GM18909 (cell line): ENCODE measurements at regions not wholly inside any gene's neighbourhood (a gene's known extent, or its start where the extent isn't known, plus 50 kb on each side); places are given as distances from the start of the nearest gene placed in this dataset.
"Not testable (repeated sequence)": the region's sequence is repeated elsewhere in the genome, so short reads cannot be mapped to it uniquely, and the experiment has no call there.

ENCODE experiments used
- ATAC-seq: cut with Tn5 transposase; IDR thresholded peaks from one replicate; pipeline ENCODE4 v1.9.1; 2021; ENCODE audit warnings: mild to moderate bottlenecking; ENCODE audit not compliant: unreplicated experiment, poor library complexity

DNA sequence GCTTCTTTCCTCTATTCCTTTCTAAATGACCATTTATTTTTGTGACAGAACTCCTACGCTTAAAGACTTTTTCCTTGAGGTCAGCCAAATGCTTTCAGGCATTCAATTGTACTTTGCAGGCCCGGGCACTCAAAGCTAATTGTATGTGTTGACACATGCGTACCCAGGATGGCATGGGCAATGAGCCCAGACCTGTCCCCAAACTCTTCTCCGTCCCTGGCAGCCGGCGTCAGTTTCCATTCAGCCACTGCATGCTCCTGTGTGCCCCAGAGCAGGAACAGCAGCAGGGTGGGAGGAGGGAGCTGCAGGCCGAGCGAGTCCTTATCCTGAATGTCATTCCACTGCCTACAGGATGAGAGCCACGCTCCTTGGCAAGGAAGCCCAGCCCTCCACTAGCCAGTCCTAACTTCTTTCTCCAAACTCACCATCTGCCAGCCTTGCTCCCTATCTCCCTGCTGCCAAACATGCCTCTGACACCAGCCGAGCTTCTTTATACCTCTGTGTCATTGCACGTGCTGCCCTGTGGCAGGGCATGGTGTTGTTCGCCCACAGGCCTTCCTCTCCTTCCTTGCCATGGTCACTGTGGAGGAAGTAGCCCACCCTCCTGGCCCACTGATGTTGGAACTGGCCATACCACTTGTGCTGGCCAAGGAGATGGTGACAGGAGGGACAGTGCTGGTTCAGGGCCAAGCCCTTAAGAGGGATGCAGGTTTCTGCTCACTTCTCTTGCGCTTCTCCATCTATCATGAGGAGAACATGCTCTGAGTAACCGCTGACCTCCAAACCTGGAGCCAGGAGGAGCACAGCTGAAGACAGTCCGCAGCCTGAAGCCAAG, 116.9 kb upstream of the FHL2 start:
- no peak for ATAC-seq

GRCh38 chr2:105514576-105514975, 115.7 kb upstream of the FHL2 start:
- no peak for ATAC-seq

DNA sequence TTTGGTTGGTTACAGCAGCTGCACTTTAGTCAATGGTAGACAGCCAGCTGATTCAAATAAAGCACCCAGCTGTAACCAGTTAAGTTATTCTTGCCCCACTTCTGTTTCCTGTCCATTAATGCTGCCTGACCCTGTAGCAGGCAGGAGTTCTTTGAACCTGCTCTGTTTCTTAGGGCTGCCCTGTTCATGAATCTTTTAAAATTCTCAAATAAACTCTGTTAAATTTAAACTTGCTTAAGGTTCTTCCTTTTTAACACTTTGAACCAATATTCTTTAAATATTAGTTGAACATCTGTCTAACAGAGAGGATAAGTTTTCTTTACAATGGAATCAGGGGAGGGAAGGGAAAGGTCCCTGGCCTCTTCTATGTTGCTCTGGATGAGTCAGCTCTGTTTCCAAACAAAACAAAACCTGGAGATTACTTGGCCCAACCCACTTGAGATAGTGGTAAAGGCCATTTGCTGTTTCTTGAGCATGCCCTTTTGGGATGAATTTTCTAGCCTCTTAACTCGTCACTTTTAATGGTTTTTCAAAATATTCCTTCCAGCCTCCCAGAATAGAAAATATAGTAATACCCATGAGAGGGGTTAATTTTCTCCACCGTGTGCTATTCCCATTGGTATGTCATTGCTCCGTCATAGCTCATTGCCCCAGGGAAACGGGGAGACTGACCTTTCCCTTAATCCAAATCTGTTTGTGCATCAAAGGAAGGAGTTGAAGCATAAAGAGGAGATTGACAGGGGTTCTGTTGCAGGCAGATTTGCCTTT, 112.1 kb upstream of the FHL2 start:
- ATAC-seq, result no peak

DNA sequence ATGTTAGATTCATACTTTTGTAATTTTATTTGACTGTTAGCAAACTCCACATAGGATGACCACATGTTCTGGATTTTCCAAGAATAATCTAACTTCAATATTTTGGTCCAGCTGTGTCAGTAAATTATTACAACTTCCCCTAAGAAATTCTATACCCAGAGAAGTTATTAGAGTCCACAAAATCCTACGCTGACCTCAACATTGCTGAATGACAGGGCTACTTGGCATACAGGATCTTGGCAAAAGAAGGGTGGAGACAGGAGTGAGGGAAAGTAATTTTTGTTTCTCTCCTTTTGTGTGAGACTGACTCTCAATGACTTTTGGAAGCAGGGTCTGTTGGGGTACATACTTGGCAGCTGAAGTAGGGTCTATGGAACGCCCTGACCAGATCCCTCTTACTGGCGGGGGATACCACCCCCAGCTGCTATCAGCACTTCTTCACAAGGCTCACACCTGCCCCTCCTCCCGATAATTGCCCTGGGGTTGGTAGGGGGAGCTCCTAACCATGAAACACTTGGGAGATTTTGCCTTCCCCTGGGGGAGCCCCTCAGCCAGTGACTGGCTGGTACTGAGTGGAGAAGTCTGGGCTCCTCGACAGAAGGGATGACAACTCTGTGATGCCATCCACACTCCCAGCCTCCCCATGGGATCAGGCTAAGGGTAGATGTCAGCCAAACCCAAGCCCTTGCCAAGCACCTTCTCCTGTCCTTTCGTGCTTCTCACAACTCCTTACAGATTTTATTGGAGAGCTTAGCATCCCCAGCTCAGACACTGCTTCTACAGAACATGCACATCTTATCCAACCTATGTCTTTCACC, 110.6 kb upstream of the FHL2 start:
- ATAC-seq, result no peak

DNA sequence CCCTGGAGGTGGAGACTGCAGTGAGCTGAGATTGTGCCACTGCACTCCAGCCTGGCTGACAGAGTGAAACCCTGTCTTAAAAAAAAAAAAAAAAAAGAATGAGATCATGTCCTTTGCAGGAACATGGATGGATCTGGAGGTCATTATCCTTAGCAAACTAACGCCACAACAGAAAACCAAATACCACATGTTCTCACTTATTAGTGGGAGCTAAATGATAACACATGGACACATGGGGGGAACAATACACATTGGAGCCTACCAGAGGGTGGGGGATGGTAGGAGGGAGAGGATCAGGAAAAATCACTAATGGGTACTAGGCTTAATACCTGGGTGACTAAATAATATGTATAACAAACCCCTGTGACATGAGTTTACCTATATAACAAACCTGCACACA, 108.0 kb upstream of the FHL2 start:
- not testable (repeated sequence) for ATAC-seq

GRCh38 chr2:105504459-105504858, 105.6 kb upstream of the FHL2 start:
- ATAC-seq, result no peak

DNA sequence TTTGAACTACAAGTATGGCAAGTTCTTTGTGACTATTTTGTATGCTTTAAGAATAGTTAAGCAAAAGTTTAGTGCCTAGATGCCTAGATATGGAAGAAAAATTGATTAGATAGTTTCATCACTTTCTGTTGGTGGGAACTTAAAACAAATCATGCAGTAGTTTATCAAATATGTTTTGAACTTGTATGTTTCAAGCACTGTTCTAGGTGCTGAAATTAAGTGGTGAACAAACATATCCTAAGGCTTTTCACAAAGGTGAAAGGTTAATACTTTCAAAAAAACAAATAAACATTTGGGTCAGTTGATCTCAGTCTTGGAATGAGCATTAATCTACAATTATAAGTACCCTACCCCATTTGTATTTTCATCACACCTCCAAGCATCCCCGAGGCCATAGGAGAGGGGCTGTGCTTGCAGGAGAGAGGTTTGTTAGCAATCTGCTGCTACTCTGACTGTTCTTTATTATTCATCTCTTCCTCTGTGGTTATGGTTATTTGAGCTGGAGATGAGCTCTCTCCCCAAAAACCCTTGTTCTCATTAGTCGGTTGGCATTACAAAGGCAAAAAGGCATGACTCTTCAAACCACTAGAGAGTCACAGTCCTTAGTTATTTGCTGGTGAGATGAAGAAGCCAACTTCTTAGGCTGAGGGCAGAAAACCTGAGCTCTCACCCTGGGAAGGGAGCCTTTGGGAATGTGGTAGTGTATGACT, 103.9 kb upstream of the FHL2 start:
- no peak for ATAC-seq

DNA sequence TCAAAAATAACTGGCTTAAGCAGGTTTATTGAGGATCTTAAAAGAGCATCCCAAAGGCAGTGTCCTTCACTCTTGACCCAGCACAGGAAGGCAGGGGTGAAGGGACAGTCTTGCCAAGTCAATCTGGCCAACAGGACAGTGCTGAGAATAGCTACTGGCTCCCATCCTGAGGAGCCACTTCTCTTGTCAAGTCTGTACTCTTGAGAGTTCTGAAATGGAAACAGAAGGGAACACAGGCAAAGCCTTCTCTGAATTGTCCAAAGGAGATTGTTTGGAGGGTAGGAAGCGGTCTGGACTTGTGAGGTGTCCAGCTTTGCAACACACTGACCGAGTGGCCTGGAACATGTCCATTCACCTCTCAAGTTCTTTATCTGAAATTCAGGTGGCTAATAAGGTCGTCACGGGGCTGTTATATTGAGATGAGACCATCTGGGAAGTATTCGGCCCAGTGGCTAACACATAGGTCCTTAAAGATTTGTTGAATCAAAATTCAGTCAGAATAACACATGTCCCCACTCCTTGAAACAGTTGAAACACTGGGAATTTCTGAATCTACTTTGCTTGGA, 99.5 kb upstream of the FHL2 start:
- no peak for ATAC-seq

DNA sequence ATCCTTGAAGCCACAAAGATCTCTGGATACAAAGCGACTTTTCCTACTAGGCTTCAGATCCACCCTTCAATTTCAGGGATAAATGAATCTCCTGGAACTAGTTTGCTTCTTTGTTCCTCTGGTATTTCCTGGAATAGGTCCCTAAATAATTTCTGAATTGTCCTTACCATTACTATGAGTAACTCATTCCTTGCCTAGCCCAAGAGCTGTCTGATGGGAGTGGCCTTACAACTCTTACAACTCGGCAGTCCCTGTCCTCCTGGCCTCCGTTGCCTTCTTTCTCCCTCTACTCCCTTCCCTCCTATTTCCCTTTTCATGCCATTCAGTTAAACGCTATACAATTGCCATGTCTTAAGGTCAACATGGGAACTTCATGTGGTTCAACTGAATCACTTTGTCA, 98.2 kb upstream of the FHL2 start:
- no peak for ATAC-seq

DNA sequence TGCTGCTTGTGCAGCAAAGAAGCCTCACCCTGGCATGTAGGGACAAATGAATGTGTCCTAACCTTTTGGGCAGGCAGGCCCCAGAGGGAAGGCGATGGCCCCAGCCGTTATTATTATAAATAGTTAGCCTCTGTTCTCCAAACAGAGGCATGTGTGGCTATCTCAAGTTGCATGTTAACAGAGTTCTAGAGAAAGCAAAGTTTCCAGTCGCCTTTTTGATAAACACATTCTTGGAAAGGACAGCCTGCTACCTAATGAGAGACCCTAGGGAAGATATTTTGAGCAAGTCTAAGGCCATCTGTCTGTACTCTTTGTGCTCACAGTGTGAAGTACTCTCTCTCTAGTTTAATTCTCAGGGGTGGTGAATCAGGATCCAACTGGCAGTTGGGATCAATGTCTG, 97.4 kb upstream of the FHL2 start:
- ATAC-seq, result no peak

DNA sequence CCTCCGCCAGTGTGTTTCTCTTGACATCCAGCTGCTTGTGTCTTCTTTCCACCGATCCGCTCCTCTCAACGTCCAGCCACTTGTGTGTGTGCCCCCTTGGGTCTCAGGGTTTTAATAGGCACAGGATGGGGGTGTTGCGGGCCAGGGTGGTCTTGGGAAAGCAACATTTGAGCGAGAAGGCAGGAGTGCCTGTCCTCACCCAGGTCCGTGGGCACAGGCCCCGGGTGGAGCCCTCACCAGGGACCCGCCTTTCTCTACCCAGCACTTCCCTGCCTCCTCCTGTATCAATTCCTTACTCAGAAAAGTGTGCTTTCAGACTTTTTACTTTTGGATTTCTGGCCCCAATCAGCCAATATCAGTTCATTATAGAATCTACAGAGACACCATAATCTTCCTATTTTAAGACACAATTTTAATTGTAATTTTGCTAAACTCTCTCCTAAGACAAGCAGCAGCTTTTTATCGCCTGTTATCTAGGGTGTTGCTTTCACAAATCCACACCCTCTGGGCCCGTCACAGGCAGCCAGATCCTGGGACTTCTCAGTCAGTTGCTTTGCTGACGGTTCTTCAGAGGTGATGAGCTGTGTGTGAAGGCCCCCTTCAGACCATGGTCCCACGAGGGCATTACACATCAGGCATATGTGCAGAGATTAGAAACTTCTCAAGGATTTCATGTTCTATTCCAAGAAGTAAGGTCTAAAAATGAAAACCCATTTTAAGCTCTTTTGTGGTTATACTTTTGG, 96.0 kb upstream of the FHL2 start:
- ATAC-seq, result no peak

- no peak for ATAC-seq
Observed at GRCh38 chr2:105490956-105491355, 92.1 kb upstream of the FHL2 start.

- ATAC-seq, result no peak
Observed at GRCh38 chr2:105490204-105490603, 91.4 kb upstream of the FHL2 start.

DNA sequence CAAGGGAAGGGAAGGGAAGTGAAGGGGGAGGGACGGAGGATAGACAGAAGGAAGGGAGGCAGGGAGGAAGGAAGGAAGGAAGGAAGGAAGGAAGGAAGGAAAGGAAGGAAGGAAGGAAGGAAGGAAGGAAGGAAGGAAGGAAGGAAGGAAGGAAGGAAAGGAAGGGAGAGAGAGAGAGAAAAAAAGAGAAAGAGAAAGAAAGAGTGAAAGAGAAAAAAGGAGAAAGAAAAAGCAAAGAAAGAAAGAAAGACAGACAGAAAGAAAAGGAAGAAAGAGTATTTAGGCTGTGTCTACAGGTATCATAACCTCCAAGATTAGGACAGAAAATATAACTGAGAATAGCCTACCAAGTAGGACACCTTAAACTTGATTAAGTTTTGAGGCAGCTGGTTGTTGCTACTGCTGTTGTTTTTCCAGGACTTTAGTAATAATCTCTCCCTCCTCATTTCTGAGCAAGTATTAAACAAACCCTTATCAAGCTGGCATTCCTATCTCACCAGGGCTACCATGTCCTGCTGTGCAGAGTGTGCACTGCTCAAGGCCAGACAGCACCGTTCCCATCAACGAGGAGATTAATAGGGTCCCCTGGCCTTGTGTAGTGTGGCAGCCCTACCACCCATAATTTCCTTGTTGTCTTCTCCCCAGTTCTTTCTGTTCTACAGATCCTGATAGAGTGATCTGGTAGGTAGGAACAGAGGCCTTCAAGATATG, 90.5 kb upstream of the FHL2 start:
- no peak for ATAC-seq

GRCh38 chr2:105488285-105488684, 89.4 kb upstream of the FHL2 start:
- no peak for ATAC-seq

DNA sequence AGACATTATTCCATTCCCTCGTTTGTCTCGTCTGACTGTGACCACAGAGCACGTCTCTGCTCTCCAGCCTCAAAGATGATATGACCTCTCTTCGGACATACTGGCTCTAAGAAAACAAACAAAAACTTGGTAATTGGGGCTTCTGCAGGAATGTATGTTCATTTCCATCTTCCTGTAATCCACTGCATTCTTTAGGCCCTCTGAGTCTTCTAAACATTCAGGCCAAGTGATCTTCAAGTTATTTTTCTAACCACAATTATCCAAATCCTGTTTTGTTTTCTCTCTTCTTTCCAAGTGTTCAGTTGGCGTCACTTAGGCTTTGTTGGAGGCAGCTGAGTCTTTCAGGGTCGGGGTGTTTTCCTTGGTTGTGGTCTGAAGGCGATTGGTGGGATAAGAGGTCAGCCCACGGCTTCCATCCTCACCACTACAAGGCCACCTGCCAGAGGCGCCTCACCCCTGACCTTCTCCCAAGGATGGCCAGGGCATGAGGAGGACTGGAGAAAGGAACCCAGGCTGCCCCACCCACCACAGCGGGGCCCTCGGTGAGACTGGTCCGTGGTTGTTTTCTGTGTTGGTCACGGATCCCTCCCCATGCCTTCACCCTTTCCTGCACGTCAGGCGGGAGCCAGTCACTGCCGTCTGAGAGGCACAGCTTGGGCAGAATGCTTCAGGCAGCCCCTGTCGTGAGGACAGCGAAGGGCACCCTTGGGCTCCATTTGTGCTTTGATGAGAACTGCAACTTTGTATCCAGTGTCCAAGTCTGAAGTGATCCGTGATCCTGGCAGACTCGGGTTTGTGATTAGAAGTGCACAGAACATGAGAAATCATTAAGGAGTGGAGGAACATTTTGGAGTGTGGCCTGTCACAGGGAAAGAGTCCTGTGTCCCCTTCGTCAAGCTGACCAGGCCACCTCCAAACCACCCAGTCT, 88.6 kb upstream of the FHL2 start:
- no peak for ATAC-seq

DNA sequence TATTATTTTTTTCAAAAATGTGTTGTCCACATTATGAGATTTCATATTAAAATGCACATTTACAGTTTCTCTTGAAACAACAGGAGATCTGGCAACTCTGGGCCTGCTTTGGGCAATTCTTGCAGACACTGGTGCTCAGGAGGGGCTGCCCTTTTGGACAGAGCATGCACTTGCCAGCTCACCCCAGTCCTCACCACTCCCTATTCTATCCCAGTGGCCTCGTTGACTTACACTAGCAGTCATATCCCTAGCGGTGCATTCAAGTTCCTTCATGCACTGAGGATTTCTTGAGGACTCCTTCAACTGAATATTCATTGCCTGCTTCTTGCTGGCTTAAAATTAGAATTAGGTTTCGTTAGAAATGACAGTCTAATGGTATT, 87.9 kb upstream of the FHL2 start:
- ATAC-seq, result no peak

DNA sequence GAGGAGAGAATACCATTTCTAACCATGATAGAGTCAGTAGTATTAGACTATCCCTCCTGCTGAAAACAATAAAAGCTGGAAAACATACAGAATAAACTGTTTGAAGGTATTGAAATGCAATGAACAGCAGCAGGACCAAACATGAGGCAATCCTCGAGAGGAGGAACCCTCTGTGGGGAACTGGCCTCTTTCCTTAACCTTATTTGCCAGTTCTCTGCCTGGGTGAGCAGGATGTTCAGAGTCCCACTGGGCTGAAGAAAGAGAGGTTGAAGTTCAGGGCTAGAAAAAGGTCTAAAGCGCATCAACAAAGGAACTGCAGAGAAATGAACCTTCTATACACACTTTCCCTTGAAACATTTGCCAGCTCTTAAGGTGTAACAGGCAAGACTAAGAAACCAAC, 79.8 kb upstream of the FHL2 start:
- no peak for ATAC-seq
